HG02610 (cell line): ENCODE measurements at regions not wholly inside any gene's neighbourhood (a gene's known extent, or its start where the extent isn't known, plus 50 kb on each side); places are given as distances from the start of the nearest gene placed in this dataset.

Experiments
- ATAC-seq: cut with Tn5 transposase; IDR thresholded peaks from one replicate; pipeline ENCODE4 v1.9.1; 2021; ENCODE audit warnings: mild to moderate bottlenecking, moderate library complexity; ENCODE audit not compliant: unreplicated experiment

DNA sequence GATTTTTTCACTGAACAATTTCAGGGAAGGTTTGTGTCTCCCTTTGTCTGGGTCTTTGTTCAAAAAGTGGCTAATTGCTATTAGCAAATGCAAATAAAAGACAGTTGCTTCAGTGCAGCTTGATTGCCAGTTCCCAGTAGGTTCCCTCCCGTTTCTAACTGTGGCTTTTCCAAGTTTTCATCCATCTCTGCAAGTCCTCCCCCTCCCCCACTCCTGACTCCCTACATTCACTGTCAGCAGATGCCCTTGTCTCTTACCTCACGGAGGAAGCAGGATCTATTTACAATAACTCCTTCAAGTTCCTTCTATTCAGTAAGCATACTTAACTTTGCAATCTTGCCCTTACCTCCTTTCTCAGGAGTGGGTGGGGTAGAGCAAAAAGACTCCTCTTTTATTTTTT is 55.4 kb upstream of the SCEL start:
- ATAC-seq, result no peak

DNA sequence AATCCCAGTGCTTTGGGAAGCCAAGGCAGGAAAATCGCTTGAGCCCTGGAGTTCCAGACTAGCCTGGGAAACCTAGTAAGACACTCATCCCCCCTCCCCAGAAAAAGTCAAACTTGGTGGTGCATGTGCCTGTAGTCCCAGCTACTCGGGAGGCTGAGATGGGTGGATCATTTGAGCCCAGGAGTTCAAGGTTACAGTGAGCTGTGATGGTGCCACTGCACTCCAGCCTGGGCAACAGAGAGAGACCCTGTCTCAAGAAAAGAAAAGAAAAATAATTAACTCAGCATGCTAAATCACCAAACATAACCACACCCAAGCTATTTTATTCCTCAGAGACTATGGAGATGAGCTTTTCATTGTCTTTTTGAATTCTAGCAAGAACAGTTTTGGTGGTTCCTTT is 56.2 kb upstream of the SCEL start:
- ATAC-seq, result no peak

DNA sequence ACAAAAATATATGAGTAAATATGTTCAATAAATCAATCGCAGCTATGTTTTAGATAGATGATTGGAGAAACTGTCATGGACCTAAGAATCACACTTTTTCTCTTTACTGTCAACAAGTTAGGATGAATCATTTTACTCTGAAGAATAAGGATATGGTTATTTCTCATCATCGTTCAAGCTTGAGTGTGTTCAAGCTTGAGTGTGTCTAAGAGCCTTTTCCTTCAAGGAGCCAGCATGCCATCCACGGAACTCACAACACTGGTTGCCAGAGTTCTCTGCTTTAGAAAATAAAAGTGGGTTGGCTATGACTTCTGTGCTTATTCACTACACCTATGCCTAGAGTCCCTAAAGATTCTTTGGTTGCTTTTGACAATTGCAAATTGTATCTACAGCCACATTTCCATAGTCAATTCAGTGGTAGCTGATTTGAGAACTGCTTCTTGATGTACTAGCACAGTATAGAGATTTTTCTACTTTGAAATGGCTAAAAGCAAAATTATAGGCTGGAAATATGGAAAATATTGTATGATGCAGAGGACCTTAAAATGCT is 58.1 kb upstream of the SCEL start:
- ATAC-seq, result no peak

DNA sequence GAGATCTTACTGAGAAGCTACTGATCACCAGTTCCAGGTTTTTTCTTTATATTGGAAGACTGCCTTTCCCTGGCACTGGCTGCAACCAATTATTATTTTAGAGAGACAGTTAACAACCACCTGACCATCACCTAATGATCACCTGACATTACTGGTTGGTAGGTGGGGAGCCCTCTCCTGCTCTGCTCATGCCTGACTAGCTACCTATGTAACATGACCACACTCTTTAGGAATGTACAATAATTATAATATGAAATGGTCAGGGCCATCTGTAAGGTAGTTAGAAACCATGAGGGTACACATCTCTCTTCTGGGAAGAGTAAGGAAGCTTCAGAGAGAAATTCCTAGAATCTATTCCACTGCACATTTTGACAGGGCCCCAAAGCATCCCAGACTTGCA is 59.0 kb upstream of the SCEL start:
- ATAC-seq, result no peak

DNA sequence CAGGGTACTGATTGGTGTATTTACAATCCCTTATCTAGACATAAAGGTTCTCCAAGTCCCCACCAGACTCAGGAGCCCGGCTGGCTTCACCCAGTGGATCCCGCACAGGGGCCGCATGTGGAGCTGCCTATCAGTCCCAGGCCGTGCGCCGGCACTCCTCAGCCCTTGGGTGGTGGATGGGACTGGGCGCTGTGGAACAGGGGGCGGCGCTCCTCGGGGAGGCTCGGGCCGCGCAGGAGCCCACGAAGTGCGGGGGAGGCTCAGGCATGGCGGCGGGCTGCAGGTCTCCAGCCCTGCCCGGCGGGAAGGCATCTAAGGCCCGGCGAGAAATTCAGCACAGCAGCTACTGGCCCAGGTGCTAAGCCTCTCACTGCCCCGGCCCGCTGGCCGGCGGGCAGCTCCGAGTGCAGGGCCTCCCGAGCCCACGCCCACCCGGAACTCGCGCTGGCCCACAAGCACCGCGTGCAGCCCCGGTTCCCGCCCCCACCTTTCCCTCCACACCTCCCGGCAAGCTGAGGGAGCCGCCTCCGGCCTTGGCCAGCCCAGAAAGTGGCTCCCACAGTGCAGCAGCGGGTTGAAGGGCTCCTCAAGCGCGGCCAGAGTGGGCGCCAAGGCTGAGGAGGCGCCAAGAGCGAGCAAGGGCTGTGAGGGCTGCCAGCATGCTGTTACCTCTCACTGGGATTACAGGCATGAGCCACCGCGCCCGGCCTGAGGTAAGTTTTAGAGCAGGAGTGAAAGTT is 60.0 kb upstream of the SCEL start:
- no peak for ATAC-seq

DNA sequence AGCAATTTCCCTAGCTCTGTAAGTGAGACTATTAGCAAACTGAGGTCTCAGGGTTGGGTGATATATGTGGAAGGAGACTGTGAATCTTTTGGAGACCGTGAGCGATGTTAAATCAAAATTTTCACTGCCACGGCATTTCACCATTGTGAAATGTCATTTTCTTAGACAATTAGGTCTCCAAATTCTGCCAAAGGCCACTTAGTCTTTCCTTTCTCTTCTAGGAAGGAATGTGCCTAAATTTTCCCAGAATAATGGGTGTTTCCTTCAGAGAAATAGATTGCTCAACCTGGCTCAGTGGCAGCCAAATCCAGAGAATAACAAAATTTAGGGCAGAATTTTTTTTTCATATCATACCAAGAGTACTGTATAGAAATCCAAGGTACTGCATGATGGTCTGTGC is 64.5 kb upstream of the SCEL start:
- no peak for ATAC-seq

DNA sequence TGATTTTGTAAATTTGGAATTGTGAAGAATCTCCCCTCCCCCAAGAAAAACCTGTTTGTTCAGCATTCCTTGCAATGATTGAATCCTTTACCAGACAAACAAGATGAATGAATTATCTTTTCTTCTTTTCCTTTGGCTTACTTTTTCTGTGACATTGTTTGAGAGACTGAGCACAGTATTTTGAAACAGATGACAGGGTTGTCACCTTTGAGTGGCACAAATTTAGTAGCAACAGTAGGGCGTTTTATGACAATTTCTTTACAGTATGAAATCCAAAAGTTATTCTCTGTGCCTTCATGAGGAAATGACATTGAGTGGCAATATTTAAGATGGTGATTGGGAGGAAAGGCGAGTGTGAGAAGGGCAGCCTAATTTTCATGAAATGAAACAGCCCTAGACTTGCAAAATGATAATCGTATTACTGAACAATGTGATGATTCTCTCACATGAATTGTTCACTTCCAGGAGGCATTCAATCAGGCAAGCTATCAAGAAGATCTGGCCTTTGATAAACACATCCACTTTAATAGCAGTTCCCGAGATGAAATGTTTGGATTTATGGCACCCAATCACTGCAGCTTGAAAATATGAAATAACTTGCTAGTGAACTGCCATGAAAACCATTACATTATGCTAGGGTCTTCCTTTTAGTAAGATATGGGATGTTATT is 68.6 kb upstream of the SCEL start:
- no peak for ATAC-seq

DNA sequence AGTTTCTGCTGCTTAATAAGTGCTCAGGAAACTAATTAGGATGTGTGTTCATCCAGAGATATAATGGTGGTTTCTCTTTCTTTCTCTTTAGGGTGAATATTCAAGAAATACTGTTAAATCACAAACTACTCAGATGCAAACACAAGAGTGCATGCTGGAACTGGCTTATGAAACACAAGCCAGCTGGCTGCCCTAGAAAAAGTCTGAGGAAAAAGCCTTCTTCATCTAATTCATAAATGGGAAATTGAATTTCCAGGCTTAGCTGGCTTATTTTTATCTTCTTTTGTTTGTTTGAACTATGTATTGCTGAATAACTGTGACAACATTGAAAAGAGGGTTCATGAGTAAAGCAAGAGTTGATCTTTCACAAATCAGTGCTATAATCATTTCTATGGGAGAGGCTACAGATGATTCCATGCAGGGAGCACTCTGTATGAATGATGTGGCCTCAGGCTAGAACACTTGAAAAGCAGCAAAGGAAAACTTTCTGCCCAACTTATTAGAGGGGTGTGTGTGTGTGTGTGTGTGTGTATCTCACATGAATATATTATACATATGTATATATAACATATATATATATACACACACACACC is 69.8 kb upstream of the SCEL start:
- no peak for ATAC-seq

DNA sequence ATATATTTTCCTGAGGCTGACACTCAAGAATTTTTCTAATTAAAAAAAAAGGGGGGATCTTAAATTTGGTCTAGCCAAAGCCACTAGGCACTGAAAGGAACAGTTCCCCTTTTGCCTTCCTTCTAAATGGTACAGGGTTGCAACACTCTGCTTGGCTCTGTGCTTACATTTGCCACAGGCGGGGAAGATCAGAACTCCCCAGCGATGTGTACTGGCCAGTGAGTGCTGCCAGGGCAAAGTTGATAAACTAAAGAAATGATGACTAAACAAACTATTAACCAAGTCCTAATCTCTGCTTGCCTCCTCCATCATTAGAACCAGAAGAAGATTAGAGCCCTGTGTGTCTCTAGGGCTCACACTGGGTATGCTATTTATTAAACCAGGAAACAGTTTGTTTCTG is 75.3 kb upstream of the SCEL start:
- peak; percentile 85 for ATAC-seq

DNA sequence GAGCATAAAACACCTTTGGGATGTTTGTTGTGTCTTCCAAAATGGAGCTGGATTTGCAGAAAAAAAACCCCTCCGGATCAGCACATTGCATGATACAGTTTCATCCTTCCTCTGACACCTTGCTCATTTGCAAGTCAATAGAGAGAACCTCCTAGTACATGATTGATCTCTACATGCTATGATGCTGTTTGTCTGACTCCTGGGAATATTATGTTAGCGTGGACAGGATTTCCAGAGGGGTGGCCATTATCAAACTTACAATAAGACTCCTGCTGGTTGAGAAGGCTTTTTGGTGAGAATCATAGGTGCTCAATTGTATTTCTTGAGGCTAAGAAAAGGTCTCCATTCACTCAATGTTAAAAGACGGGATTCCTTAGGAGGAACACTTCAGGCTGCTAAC is 75.9 kb upstream of the SCEL start:
- ATAC-seq, result no peak

DNA sequence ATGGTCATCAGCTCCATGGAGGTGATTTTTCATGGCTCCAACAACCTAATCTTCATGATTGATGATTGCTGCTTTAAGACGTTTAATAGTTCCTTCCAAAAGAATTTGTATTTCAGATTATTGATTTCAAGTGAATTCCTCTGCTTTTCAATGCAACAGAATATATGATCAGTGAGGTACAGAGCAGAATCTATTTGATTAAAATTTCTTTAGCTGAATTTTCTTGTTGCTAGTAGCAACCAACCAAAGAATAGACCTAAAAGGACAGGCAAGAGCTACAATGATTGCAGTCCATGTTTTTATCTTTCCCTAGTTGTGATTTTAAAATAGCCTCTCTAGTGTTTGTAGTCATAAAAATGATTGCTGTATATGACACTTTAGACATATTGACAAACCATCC is 76.8 kb upstream of the SCEL start:
- no peak for ATAC-seq

DNA sequence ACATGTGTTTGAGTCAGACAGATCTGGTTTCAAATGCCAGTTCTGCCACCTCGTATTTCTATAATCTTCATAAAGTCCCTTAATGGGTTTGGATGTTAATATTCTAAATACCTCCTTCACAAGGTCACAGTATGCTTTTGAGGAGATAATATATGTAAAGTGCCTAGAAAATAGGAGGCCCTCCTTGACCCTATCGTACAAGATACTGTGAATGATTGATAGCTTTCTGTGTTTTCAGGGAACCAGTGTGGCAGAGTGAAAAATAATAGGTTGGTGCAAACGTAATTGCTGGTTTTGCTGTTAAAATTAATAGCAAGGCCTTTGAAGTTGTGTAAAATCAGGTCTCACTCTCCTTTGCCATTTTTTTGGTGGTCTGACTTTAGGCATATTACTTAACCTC is 77.5 kb upstream of the SCEL start:
- ATAC-seq, result no peak

DNA sequence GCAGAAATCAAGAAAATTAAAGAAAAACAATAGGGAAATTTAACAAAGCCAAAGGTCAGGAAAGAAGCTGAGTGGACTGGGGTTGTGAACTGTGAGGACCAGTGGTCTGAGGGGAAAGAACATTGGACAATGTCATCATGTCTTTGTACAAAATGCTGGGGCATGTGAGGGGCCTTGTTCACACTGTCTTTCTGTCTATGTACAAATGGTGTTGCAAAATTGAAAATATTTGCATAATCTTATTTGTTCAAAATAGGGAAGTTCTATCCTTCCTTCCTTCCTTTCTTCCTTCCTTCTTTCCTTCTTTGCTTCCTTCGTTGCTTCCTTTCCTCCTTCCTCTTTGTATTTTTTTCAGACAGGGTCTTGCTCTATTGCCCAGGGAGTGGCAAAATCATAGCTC is 79.2 kb upstream of the SCEL start:
- ATAC-seq, result no peak

DNA sequence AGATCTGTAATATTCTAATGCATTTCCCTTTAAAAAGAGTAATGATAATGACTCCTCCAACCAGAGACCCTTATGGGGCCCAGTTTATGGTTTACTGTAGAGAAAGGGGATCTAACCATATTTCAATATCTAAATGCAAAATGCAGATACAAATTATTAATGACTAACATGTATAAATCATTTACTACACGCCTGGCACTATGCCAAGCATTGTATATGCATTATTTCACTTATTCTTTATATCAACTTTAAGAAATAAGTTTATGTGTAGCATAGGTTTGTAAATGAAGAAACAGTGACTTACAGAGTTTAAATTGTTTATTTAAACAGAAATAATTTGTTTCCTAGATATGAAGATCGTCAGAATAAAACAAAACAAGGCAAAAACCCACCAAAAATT is 86.2 kb upstream of the SCEL start:
- ATAC-seq, result no peak

DNA sequence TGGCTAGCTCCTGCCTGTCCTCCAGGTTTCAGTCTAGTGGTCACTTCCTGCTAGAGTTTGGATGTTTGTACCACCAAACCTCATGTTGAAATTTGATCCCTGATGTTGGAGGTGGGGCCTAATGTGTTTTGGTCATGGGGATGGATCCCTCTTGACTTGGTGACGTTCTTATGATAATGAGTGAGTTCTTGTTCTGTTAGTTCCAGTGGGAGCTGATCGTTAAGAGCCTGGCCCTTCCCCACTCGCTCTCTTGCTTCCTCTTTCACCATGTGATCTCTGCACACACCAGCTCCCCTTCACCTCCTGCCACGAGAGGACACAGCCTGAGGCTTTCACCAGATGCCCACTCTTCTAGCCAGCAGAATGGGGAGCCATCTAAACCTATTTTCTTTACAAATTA is 86.8 kb upstream of the SCEL start:
- no peak for ATAC-seq

DNA sequence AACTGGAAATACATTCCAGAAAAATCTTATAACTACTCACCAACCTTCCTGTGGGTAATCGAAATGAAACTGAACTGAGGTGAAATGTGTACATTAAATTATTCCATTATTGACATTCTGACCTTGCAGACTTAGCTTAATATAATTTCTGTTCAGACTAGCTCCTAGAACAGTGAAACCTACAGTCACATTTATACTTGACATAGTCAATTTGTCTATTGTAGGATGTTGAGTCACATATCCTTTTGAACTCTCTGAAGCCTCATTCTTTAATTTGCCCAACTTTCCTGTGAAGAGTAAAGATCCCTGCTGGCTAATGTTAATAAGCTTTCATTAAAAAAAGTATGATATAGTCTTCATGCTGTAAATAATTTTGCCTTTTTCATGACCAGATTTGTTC is 92.0 kb upstream of the SCEL start:
- no peak for ATAC-seq

DNA sequence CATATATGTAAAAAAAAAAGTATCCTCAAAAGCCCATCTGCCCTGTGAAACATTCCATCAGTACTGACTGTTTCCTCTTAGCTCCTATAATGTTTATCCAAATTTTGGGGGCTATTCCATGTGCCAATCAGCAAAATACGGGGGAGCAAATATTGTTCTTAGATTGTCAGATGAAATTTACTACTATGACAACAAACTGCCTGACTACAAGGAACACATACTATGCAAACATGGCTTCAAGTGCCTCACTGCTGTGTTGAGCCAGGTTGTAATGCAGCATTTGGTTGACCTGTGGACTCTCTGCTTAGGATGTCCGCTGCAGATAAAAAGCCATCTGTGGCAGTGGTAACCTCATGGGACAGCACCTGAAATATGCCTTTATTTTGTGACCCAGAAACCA is 98.2 kb upstream of the SCEL start:
- no peak for ATAC-seq

DNA sequence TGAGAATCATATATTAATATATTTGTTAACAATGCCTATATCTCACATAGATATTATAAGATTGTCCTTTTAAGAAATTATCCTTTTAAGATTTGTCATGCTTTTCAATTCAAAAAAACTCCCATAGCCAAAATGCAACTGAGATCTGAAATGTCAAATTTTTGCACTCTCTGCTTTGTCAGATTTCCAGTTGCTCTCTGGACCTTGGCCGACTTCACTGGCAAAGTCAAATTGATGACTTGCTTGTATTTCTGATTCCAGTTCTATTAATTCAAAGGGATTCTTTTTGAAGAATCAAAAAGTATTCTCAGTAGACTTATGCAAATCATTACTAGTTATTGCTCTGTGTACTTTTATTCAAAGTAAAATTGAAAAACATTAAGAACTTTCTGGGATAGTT is 101.2 kb upstream of the SCEL start:
- no peak for ATAC-seq

DNA sequence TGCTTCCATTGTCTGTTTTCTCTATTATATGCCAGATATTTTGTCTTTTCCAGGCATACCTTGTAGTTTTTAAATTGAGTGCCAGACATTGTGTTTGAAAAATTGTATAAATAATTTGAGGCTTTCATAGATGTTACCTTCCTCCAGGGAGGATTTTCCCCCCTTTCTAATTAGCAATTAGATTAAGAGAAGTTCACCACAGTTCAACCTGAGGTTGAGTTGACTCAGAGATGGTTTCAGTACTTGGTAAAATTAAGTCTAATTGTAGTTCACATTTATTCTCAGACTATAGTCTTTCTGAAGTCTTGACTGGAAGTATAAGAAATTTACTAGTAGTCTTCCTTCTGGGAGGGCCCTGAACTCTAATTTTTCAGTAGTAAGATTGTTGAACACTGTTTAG is 104.1 kb upstream of the SCEL start:
- ATAC-seq, result no peak

DNA sequence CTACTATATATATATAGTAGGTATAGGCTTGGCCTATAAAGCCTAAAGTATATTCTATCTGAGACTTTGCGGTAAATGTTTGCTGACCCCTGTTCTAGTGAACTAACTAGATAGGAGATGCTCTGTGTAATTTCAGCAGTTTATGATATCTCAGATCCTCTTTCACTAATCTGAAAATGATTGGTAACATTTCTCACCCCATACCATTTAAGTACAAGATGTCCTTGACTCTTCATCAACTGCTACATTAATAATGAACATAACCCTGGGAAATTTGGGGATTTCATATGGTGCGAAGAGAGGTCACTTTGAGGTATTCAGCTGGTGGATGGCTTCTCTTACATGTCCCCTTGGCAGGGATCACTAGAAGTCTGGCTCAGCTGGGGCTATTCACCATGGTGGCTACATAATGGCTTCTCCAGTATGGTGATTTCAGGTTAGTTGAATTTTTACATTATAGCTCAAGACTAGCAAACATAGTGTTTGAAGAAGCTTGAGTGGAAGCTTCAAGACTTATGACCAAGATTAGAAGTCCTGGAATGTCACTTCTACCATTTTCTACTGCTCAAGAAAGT is 103.6 kb upstream of the MYCBP2 start:
- ATAC-seq, result peak; percentile 47

DNA sequence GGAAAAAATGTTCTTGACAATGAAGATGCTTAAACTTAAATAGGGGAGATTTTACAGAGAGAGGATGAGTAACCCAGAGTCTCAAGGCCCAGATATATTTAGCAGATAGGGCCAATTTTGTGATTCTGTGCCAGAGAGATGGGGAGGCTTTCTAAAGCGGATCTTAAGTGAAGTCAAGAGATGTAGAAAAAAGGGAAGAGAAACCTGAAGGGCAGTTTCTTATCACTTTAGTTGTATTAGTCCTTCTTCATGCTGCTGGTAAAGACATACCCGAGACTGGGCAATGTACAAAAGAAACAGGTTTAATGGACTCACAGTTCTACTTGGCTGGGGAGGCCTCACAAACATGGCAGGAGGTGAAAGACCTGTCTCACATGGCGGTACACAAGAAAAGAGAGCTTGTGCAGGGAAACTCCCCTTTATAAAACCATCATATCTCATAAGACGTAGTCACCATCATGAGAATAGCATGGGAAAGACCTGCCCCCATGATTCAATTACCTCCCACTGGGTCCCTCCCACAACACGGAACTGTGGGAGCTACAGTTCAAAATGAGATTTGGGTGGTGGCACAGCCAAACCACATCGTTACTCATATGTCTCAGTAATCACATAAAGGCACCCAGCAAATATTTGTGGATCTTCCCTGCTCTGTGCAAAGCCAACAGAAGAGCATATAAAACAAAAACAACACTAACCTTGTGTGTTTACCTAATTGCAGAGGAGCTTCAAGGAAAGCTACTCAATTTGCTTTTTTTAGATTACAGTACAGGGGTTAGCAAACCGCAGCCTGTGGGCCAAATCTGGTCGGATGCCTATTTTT is 102.6 kb upstream of the MYCBP2 start:
- ATAC-seq, result peak; percentile 65
